AG04450 (cell line): ENCODE measurements at regions not wholly inside any gene's neighbourhood (a gene's known extent, or its start where the extent isn't known, plus 50 kb on each side); places are given as distances from the start of the nearest gene placed in this dataset.

ENCODE experiments used
- CTCF ChIA-PET: fragments of 300-600, 350-600 bp; formaldehyde crosslinking; extraction: SDS; loops from one replicate; lab custom pipeline; 2022; ENCODE audit warnings: antibody characterized with exemption, inconsistent platforms; lab: Charles Lee
- POLR2A ChIA-PET: fragments of 350-600 bp; formaldehyde crosslinking; extraction: SDS; loops from one replicate; lab custom pipeline; 2021; ENCODE audit warnings: antibody characterized with exemption, inconsistent platforms; lab: Yijun Ruan, JAX
- DNase-seq: peaks from one replicate; pipeline ENCODE4 v3.0.0-alpha.2; 2011; ENCODE audit warnings: low read depth, low spot score
- H3K27ac ChIP-seq: one replicate; pipeline ENCODE4 v1.5.1; 2012; ENCODE audit warnings: low read depth, low read length, control low read depth
- H3K27me3 ChIP-seq: one replicate; pipeline ENCODE4 v1.6.0; 2012; ENCODE audit warnings: low read length; ENCODE audit not compliant: control insufficient read depth, insufficient read depth
- H3K4me3 ChIP-seq: 2 replicates; pipeline ENCODE4 v1.5.1; 2011; ENCODE audit warnings: mild to moderate bottlenecking, low read depth, low read length, control low read depth
- H3K9me3 ChIP-seq: 2 replicates; pipeline ENCODE4 v1.5.1; 2012; ENCODE audit warnings: low read length; ENCODE audit not compliant: control insufficient read depth, insufficient read depth
- CTCF ChIP-seq: IDR thresholded peaks from 2 replicates; pipeline ENCODE4 v1.5.1; 2011; ENCODE audit warnings: low read depth, low read length, control low read depth, inconsistent platforms

DNA sequence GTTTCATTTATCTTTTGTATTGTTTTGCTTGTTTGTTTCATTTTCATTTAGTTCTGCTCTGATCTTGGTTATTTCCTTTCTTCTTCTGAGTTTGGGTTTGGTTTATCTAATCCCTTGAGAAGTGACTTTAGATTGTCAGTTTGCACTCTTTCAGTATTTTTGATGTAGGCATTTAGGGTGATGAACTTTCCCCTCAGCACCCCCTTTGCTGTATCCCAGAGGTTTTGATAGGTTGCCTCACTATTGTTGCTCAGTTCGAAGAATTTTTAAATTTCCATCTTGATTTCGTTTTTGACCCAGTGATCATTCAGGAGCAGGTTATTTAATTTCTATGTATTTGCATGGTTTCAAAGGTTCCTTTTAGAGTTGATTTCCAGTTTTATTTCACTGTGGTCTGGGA, 119.6 kb upstream of the SSTR4 start:
- TF ChIP-seq CTCF, result no peak
- ChIA-PET POLR2A (no interaction called here), CTCF (no interaction called here)
- Histone ChIP-seq H3K9me3 (no peaks in the 10 kb centered on the region), H3K27me3 (no peaks in the 10 kb centered on the region), H3K4me3 (no peak overlapping the region), H3K27ac (no peak overlapping the region)
- DNase-seq, result no peak

GRCh38 chr20:22916021-22916842, 118.9 kb upstream of the SSTR4 start:
- no peak for TF ChIP-seq CTCF
- CTCF ChIA-PET, result no interaction called here
- Histone ChIP-seq H3K9me3 (no peaks in the 10 kb centered on the region), H3K4me3 (no peak overlapping the region), H3K27ac (no peak overlapping the region), H3K27me3 (no peaks in the 10 kb centered on the region)
- POLR2A ChIA-PET, result no interaction called here
- DNase-seq, result no peak

DNA sequence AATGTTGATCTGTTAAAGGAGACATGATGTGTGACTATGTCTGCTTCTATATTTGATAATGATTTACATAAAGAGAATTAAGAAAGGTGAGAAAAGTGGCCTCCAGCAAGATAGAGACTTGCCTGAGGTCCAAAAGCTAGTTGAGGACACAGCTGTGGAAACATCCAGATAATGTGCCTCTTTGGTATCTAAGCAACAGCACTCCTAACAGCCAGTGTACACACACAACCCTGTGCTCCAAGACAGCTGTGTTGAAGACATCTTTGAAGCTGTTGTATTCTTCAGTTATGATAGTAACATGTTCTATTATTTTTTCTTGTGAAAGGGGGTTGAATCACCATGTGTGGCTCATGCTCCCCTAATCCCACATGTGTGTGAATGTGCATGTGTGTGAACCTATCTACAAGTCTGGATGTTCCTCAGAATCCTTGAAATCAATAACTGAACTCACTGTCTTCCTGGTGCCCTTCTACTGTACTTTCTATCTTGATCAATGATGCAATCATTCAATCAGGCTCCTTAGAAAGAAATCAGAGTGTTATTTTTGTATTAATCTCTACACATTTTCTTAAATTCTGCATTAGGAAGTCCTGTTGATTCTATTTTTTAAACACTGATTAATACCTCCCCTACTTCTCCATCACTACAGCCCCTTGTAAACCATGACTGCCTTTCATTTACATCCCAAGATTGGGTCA, 116.7 kb upstream of the SSTR4 start:
- ChIA-PET POLR2A (no interaction called here), CTCF (no interaction called here)
- H3K4me3 ChIP-seq, result no peak overlapping the region
- H3K27ac ChIP-seq, result no peak overlapping the region
- no peak for DNase-seq
- no peak for TF ChIP-seq CTCF
- H3K9me3 ChIP-seq, result no peaks in the 10 kb centered on the region
- no peaks in the 10 kb centered on the region for H3K27me3 ChIP-seq

- no peak for TF ChIP-seq CTCF
- Histone ChIP-seq H3K4me3 (no peak overlapping the region), H3K27me3 (no peaks in the 10 kb centered on the region), H3K27ac (no peak overlapping the region), H3K9me3 (no peaks in the 10 kb centered on the region)
- no peak for DNase-seq
- CTCF ChIA-PET, result no interaction called here
- POLR2A ChIA-PET, result no interaction called here
Observed at GRCh38 chr20:22920898-22921297, 114.2 kb upstream of the SSTR4 start.
